Spleen (tissue), 7 donors: ENCODE measurements at regions not wholly inside any gene's neighbourhood (a gene's known extent, or its start where the extent isn't known, plus 50 kb on each side); places are given as distances from the start of the nearest gene placed in this dataset.

Experiments used
- CTCF ChIP-seq, 11 experiments: fragments of 200-600 bp in 7 of 11; fragments of 450-650 bp in 4 of 11; sonication (generic) in 4 of 11; IDR thresholded peaks in 8 of 11; conservative IDR thresholded peaks in 3 of 11; 1 replicate in 7 of 11; 2 replicates in 4 of 11; pipeline versions ENCODE4 v1.4.0 to v1.8.0; 2016 to 2021; ENCODE audit warnings: antibody characterized with exemption in 11 of 11, inconsistent platforms in 4 of 11, mild to moderate bottlenecking in 1 of 11
- POLR2A ChIP-seq, 3 donors: fragments of 450-650 bp; IDR thresholded peaks; one replicate each; pipeline ENCODE4 v1.5.1; 2017; ENCODE audit warnings: antibody characterized with exemption in 3 of 3, mild to moderate bottlenecking in 1 of 3
- donor health status: DM: no; HTN: no; CAD: no; lungs with moderate emphysema.
- donor health status: DM: no; HTN: no; CAD: no.
- donor health status: DM: no; HTN: no; CAD: no.

DNA sequence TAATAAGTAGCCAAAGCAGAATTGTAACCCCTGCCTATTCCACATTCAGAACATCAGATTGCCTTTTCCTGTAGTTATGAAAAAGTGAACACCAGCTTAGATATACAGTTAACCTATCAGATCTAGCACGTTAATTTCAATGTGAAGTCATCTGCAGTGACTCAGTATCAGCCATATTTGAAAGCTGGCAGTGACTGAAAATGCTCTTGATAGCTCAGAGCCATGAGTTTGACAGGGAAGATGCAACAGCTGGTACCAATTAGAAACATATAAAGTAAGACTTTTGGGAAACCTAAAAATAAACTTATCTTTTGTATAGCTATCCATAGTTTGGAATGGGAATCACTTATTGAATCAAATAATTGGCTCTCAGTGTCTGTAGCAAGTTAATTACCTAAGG, 284.1 kb upstream of the NPSR1 start:
- TF ChIP-seq POLR2A (IDR thresholded peaks at IDR 0.05) (no peak), CTCF (IDR thresholded peaks at IDR 0.05 in 8 of 11, conservative IDR thresholded peaks at IDR 0.05 in 3 of 11) (no peak)
